ENCODE measurements at regions not wholly inside any gene's neighbourhood (a gene's known extent, or its start where the extent isn't known, plus 50 kb on each side); places are given as distances from the start of the nearest gene placed in this dataset.
"Not testable (repeated sequence)": the region's sequence is repeated elsewhere in the genome, so short reads cannot be mapped to it uniquely, and the experiment has no call there.

DNA sequence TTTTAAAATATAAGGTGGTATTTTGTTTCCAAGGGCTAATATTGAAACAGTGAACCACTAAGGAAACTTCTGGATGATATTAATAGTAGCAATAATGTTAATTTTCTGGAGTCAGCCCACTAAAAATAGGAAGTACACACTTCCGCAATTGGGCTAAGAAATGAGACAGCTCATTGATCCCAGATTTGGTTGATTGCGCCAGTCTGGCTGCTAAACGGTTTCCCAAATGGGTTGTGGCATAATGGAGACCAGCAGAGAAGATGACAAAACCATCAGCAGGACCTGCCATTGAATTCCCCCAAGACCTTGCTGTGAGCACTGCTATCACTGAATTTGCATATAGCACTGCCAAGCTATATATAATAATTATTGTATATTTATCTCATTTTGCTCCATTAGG, 71.2 kb upstream of the SGK1 start:
- intact Hi-C loops (cut with DNase I; ENCODE audit: low total_unique reads): no loop called here
- WGBS, 2 donors: 77 to 89% methylated on average over 3 of the region's 3 CpGs
- no peak for TF ChIP-seq CTCF (IDR thresholded peaks at IDR 0.05)
- TF ChIP-seq POLR2A (IDR thresholded peaks at IDR 0.05): no peak

GRCh38 chr6:134386482-134386881, 68.6 kb upstream of the SGK1 start:
- H3K27ac ChIP-seq; H3K9me3 ChIP-seq; H3K4me1 ChIP-seq; intact Hi-C loops (cut with DNase I; ENCODE audit: low total_unique reads); H3K4me3 ChIP-seq; DNase-seq; H3K27me3 ChIP-seq; H3K36me3 ChIP-seq (ENCODE audit: low read depth, missing control alignments): not testable (repeated sequence)
- 87 to 95% methylated on average over 6 of the region's 6 CpGs for WGBS, 2 donors

More for the DNA sequence above, 71.2 kb upstream of the SGK1 start:
- Histone ChIP-seq H3K9me3 (no peaks in the 10 kb centered on the region), H3K27me3 (no peaks in the 10 kb centered on the region), H3K27ac (no peak overlapping the region), H3K4me3 (no peak overlapping the region), H3K36me3 (ENCODE audit: low read depth, missing control alignments) (no peaks in the 10 kb centered on the region), H3K4me1 (no peaks in the 10 kb centered on the region)
- no peak for DNase-seq

DNA sequence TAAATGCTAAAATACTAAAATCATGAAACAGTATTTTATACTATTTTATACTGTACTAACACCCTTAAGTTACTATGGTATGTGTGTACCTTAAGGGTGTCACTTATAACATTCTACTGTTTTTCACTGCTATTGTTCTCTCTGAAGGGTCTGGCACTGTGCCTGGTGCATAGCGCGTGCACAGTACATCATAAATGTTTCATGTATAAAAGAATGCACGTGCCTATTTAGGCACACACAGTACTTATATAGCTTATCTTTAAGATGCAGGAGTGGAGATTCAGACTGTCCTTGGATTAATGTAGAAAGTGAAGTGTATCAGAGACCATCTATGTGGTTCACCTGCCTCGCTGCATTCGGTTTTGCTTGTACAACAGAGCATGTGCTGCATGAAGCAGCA, 64.0 kb upstream of the SGK1 start:
- TF ChIP-seq CTCF (IDR thresholded peaks at IDR 0.05): no peak
- no peak for TF ChIP-seq POLR2A (IDR thresholded peaks at IDR 0.05)
- intact Hi-C loops (cut with DNase I; ENCODE audit: low total_unique reads): no loop called here
- Histone ChIP-seq H3K9me3 (no peaks in the 10 kb centered on the region), H3K4me3 (no peak overlapping the region), H3K27ac (no peak overlapping the region), H3K4me1 (peaks cover 7% of the 10 kb centered on the region), H3K27me3 (no peaks in the 10 kb centered on the region), H3K36me3 (ENCODE audit: low read depth, missing control alignments) (no peaks in the 10 kb centered on the region)
- no peak for DNase-seq
- 45 to 55% methylated on average over 5 of the region's 5 CpGs for WGBS, 2 donors

- DNase-seq: no peak
- Histone ChIP-seq H3K4me1 (peaks cover 7% of the 10 kb centered on the region), H3K27me3 (no peaks in the 10 kb centered on the region), H3K4me3 (no peak overlapping the region), H3K27ac (no peak overlapping the region), H3K9me3 (no peaks in the 10 kb centered on the region), H3K36me3 (ENCODE audit: low read depth, missing control alignments) (no peaks in the 10 kb centered on the region)
- 66 to 76% methylated on average over 1 of the region's 1 CpG for WGBS, 2 donors
- intact Hi-C loops (cut with DNase I; ENCODE audit: low total_unique reads): no loop called here
- TF ChIP-seq POLR2A (IDR thresholded peaks at IDR 0.05) (no peak), CTCF (IDR thresholded peaks at IDR 0.05) (no peak)
These were observed 61.7 kb upstream of the SGK1 start for GRCh38 chr6:134379599-134379998.

- intact Hi-C loops (cut with DNase I; ENCODE audit: low total_unique reads): no loop called here
- DNase-seq: peak; percentile 73
- no peaks in the 10 kb centered on the region for H3K36me3 ChIP-seq (ENCODE audit: low read depth, missing control alignments)
- TF ChIP-seq POLR2A (IDR thresholded peaks at IDR 0.05): no peak
- no peak for TF ChIP-seq CTCF (IDR thresholded peaks at IDR 0.05)
- no peak overlapping the region for H3K27ac ChIP-seq
- H3K9me3 ChIP-seq: no peaks in the 10 kb centered on the region
- H3K27me3 ChIP-seq: no peaks in the 10 kb centered on the region
- H3K4me1 ChIP-seq: peaks cover 7% of the 10 kb centered on the region
- H3K4me3 ChIP-seq: no peak overlapping the region
- 49 to 61% methylated on average over 5 of the region's 5 CpGs for WGBS, 2 donors
These were observed 61.2 kb upstream of the SGK1 start for GRCh38 chr6:134379076-134379475.
